ENCODE measurements at regions not wholly inside any gene's neighbourhood (a gene's known extent, or its start where the extent isn't known, plus 50 kb on each side); places are given as distances from the start of the nearest gene placed in this dataset.

DNA sequence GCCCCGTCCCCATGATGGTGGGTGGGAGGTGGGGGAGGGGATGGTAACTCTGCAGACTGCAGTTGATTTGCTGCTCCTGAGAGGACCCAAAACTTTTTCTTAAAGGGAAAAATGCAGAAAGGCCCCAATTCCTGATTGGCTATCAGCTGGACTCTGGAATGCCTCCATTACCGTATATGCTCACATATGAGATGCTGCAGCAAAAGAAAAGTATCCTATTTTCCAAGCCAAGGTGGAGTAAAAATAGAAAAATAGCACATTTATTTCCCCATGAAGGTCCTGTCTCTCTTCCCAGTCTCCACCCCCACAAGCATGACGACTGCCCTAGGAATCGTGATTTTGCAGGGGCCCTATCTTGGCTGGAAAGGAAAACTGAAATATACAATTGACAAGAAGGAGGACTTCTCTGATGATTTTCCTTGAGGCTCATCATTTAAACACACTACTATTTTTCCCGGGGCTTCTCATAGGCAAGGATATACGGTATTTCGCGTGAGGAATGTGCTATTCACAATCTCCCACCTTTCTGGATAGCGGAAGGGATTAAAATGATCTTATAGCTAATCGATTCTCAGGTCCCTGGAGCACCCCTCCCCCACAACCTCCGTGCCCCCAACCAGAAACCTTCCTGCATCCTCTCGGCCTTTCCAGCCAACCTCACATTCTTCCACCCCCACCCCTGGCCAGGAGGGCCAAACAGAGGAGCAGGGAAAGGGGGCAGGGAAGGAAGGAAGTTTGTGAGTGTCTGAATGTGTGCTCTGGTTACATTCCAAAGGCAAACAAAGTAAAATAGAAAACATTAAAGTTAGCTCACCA, 138.9 kb upstream of the CCND2 start:
- no peak for DNase-seq (ENCODE audit: low spot score)

DNA sequence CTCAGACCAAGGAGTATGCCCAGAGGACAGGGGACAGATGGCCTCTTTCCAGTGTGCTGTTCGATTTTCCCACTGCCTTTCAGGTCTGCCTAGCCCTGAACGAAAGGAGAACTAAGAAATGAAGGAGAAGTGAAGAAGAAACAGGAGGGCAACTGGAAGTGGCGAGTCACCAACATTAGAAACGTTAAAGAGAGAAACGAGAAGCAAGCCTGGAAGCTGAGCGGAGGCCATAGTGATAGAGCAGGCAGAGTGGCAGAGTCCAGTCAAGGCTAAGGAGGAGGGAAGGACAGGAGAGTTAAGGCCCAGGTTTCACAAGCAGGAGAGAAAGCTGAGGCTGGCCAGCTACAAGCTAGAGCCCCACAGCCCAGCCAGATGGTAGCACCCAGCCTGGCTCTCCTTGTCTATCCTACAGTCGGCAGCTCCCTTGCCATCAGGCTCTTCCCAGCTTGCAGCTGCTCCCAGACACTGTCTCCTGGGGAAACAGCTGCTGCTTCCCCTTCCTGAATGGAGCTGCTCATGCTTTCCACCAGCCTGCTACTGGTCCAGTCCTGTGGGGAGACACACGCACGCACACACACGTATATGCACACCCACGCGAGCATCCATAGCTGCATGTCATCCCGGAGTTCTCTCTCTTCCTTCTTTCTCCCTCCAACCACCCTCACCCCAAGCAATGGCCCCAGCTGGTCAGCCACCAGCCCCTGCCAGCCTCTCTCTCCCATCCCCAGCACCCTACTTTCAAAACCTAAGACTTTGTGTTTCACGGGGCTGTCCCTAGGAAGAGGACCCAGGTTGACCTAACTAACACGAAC, 139.7 kb upstream of the CCND2 start:
- no peak for DNase-seq (ENCODE audit: low spot score)

DNA sequence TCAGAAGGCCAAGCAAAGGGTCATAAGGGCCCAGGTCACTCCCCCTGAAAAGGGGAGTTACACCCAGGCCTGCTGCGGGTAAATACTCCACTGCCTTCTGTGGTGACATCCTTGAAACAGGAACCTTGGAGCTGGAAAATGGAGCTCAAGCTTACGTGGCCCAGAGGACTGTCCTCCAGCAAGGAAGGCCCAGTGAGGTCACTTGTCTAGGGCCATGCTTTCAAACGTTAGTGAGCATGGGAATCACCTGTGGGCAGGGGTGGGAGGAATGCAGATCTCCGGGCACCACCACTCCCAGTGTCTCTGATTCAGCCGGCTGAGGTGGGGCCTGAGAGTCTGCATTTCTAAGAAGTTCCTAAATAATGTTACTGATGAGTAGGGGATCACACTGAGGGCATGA, 140.5 kb upstream of the CCND2 start:
- no peak for DNase-seq (ENCODE audit: low spot score)

DNA sequence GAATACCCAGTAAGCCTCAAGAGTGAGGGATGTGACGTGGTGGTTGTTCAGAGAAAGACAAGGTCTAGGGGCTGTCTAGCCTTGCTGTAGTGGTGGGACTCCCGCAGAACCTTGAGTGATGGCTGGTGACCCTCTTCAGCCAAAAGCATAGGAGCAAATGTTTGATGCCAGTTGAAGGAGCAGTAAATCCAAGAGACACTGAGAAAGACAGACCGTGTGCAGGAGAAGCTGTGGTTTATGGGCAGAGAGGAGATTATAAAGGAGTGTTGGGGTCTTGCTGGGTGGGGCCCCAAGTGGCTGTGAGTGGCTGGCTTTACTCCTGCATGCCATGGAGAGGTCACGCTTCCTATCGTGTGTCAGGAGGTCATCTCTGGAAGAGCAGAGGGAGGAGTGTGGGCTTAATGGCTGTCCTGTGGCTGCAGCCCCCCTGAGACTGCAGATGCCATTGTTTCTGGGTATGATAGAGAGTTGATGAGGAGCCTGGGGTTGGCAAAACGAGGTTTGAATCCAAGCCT, 152.0 kb upstream of the CCND2 start:
- DNase-seq (ENCODE audit: low spot score) = no peak

DNA sequence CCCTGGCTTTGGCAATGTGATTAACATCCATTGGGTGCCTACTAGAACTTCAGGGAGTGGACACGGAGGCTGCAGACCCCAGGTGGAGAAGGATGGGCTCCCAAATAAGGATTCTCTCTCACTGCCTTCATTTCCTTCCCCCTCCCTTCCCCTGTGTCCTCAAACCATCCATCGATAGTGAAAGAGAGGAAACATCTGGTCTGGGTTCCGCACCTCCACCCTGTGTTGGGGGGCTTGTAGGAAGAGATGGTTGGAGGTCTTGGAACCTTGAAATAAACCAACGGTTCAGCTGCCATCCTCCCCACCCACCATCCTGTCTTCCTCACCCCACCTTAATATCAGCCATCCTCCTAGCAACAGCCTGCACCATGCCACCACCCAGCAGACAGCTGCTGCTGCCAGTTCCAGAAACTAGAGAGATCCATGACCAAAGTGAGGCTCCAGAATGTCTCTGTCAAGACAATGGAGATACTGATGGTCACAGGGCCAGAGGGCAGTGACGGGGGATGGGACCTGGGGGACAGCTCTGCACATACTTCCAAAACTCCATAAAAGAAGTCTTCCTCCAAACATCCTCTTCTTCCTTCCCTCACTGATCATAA, 153.1 kb upstream of the CCND2 start:
- no peak for DNase-seq (ENCODE audit: low spot score)

DNA sequence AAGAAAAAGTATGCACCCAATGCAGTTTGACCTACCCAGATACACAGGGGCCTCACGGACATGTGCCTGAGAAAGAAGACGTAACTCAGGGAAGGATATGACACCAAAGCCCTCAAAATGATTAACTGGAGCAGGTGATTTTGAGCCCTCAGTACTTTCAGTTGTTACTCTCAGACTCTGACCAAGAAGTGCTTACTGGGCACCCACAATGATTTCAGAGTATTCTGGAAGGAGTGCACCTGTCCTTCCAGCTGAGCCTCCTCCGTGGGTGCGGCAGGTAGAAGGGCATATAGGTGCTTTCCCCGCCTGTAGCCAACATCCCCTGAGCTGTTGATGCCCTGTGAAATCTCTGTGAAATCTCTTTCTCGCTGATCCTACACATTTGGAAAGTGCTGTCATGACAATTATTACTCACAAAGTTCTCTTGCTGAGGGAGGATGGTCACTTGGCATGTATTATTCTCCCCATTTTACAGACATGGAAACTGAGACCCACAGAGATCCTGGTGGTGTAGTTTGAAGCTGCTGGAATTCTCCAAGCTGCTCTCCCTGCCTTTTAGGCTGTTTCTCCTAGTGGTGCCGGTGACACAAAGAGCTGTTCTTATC, 154.3 kb upstream of the CCND2 start:
- peak; percentile 82 for DNase-seq (ENCODE audit: low spot score)

DNA sequence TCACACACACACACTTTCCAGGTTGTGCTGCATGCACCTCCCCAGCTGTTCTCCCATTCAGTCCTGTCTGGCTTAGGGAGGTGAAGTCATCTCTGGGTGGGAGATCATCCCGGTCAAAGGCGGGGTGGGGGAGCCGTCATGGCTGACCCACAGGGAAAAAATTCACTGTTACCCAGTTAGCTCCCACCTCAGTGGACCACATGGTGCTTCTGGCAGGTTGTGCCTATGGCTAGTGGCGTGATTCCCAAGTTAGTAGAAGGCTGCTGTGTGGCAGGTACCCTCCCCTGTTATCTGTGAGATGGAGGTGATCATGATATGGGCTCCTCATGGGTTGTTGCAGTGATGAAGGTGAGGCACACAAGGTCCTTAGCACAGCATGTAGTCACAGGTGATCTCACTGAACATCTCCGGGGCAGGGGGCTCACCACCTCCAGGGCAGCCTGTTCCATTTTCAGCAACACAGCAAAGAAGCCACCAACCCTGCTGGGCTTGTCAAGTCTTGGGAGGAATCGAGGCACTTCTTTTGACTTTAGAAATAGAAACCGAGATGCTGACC, 154.9 kb upstream of the CCND2 start:
- no peak for DNase-seq (ENCODE audit: low spot score)

DNA sequence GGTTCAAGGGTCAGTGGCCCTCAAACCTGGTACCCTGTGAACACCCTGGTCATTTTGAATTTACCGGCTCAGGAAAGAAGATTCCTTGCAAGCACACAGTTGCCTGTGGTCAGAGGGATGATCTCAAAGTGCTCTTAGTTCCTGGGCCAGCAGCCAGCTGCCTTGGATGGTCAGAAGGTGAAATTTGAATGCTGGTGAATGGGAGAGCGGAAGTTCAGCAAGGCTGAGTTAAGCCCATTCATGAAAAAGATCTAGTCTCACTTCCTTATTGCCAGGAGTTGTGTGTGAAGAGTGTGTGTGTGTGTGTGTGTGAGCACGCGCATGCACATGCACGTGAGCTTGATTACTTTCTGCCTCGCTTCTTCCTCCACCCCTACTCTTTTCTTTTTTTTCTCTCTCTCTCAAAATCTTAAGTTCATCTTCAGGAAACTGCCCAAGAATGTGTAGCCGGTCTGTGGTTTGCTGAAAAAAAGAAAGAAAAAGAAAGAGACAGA, 155.5 kb upstream of the CCND2 start:
- DNase-seq (ENCODE audit: low spot score) = no peak

DNA sequence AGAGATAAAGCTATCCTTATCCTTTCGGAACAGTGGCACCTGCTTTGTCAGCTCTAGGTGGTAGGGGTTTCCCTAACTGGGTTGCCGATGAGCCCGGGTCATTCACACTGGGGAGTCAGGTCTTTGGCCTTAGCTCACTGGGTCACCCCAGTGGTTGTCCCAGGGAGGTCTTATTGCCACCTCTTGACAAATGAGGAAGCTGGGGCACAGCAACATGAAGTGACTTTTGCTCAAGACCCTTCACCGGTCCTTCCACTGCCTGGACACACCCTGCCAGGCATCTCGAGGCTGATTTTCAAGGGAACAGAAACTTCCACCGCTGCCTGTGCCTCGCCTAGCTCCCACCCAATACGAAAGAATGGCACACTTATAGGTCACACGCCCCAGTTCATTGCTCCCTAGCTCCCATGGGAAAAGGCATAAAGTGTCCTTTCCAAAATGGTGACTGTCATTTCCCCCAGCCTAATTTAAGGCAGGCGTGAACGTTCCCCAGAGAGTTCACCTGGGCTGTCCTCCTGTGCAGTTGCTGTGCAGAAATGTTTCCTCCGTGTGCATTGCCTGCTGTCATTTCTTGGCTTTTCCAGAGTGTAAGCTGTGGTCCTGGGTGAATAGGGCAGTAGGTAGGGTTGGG, 156.1 kb upstream of the CCND2 start:
- no peak for DNase-seq (ENCODE audit: low spot score)

DNA sequence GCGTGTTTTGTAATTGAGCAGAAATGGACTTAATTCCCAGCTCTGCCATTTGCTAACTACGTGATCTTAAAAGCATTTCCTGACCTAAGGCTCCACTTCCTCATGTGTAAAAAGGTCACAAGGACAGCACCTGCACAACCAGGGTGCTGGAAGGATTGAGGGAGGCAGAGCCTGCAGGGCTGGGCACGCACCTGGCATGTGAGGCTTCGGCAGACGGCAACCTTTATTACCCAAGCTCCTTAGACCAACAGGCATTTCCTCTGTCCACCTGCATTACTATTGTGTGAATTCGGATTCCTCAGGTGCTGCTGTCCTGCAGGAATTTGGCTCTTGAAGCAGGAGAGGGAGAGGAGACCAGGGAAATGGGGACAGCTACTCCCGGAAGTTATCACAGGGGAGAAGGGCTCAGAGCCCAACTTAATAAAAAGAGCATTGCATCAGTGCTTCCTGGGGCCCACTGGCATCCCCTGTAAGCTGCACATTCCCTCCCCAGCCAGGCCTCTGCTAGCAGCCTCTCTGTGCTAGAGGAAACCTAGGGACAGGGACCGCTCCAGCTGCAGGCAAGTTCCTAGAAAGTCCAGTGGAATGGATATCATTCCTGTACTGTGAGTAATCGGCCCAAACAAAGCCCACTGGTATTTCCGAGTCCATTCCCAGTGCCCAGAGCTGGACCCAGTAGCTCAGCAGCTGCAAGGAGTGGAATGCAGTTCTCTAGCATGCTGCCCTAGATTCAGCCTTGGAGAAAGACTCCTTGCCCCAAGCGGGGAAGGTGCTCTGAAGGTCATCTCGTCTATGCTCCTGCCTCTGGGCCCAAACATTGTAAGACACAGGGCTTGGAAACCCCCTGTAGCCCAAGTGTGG, 157.1 kb upstream of the CCND2 start:
- no peak for DNase-seq (ENCODE audit: low spot score)

DNA sequence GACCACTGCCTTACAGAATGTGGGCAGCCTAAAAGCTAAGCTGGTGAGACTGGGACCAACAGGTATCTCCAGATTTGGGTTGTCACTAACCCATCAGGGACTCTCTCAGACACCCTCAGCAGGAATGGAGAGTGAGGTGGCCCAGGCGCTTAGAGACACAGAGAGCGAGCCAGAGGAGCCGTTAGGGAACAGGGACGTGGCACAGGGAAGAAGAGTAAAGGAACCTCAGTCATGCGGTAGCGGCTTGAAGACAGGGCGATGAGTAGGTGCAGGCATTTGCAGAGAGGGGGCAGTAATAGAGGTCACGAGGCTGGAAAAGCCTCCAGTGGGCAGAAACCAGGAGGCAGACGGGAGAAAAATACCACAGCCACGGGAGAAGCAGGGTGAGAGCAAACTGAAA, 158.0 kb upstream of the CCND2 start:
- no peak for DNase-seq (ENCODE audit: low spot score)

DNA sequence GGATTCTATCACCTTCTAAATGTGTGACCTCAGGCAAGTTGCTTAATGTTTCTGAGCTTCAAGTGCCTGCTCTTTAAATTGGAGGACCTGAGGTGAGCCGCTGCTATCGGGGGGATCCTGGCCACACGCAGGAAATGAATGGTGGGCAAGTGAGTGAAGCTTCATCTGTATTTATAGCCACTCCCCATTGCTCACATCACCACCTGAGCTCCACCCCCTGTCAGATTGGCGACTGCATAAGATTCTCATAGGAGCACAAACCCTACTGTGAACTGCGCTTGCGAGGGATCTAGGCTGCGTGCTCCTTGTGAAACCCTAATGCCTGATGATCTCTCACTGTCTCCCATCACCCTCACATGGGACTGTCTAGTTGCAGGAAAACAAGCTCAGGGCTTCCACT, 158.6 kb upstream of the CCND2 start:
- peak; percentile 74 for DNase-seq (ENCODE audit: low spot score)

DNA sequence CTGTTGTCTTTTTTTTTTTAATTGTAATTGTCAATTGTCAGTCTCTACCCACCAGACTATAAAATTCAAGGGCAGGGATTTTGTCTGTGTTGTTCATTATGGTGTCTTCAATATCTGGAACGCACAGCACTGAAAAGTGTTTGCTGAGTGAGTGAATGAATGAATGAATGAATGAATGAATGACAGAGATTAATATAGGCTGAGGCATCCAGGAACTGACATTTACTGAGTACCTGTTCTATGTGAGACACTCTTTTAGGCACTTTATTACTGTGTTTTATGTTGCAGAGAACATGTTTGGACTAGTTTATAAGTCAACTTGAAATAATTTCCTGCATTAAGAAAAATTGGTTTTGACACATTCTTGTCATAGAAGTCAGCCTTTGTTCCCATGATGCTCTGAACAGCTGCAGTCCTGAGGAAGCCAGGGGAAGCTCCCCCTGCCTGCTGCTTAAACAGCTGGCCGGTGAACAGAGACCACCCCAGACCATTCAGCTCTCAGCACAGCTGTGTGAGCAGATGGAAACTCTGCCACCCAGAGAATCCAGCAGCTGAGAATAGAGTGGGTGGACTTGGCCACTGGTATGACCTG, 160.7 kb upstream of the CCND2 start:
- no peak for DNase-seq (ENCODE audit: low spot score)

DNA sequence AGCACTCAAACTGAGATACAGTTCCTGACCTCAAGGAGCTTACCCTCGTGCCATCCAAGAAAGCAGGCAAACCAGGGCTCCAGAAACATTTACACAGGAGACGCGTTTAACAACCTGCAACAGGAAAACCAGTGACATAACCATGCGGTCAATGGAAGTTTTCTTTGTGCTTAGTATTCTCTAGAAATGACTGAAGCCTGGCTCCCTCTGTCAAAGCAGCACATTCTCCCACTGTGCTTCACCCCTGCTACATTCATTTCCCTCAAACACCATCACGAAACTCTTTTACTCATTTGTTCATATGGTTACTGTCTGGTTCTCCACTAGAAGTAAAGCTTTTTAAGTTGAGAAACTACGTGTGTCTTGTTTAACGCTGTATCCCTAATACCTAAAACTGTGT, 161.3 kb upstream of the CCND2 start:
- peak; percentile 90 for DNase-seq (ENCODE audit: low spot score)

DNA sequence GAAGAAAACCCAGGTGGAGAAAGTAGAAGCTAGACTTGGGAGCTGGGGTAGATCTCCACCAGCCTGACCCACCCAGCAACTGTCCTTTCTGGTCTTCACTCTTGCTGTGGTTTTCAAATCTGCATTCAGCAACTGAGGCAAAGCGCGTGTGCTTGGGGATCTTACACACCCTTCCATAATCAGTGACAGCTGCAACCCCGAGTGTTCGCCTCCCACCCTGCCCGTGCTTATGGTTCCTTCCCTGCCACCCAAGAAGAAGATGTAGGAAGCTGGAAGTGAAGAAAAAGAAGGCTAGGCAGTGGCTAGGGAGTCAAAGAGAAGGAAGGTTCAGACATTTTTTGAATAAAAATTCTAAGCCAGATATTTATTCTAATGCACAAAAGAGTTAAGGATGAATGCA, 162.6 kb upstream of the CCND2 start:
- no peak for DNase-seq (ENCODE audit: low spot score)

DNA sequence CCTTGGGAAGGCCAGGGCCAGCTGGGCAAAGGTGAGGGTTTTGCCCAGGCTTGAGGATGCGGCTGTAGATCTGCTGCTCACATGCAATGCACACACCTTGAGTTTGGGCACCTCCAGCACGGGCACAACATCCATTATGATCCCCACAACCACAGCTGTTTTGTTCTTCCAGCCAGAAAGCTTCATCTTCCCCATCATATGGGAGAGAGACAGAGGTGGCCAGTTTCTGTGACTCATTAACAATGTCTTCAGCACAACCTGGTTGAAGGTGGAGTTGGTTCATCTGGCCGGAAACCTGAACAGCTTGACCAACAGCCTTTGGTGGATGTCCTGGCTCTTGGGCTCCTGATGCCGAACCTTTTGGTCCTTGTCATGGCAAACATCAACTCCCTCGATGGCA, 163.7 kb upstream of the CCND2 start:
- no peak for DNase-seq (ENCODE audit: low spot score)

DNA sequence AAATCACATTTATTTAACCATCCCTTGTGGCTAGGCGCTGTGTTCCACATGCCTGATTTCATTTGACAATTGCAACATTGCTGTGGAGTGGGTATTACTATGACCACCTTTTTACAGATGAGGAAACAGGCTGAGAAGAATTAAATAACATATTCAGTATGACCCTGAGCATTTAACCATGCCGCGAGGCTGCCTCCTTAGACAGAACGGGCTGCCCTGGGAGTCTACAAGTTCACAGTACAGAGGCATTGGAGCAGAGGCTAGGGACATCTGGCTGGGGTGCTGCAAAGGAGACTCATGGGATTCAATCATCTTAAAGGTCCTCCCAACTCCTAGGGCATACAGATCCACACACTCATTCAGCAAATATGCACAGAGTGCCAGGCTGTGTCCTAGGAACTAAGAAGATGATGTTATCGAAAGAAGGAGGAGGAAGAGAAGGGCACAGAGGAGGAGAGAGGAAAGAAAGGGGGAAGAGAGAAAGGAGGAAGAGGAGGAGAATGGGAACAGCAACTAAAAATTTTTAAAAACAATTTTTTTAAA, 164.7 kb upstream of the CCND2 start:
- no peak for DNase-seq (ENCODE audit: low spot score)

DNA sequence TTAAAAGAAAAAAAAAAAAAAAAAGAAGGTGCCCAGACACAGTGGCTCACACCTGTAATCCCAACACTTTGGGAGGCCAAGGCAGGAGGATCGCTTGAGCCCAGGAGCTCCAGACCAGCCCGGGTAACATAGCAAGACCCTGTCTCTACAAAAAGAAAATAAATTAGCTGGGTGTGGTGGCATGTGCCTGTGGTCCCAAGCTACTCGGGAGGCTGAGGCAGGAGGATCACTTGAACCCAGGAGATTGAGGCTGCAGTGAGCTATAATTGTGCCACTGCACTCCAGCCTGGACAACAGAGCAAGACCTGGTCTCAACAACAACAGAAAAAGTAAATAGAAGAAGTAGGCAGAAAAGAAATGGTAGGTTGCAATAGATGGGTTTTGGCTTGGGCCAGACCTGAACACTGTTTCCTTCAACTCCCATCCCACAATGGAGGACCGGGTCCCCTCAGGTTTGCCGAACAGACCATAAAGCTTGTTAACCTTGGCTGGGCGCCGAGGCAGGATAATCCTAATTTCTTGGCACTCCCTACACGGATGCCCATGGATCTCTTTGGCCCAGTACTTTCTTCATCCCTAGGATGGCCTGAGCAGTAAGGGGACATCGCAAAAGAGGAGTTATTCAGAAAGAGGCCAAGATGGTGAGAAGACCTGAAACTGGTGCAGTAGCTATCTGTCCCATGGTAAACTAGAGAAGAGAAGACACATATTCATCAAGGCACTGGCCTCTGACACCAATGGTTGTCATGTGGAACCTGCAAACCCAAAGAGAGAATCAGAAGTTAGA, 165.5 kb upstream of the CCND2 start:
- no peak for DNase-seq (ENCODE audit: low spot score)

DNA sequence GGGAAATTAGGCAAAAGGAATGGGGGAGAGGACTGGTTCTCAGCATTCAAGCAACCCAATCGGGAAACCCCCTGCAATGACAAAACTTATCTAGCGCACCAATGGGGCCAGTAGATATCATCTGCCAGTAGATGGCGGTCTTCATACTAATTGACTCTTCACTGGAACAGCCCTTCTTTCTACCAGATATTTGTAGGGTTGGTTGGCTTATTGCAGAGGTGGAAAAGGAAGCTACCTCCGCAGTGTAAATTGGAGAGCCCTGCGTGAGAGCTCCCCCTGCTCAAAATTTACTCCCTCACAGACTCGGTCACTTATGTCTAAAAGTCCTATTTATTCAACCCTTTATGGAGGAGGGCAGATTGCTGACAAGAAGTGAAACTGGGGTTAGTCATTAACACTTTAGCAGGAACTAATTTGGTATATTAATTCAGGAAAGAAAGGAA, 166.1 kb upstream of the CCND2 start:
- DNase-seq (ENCODE audit: low spot score) = peak; percentile 93
